IMR-90 (cell line): ENCODE measurements at regions not wholly inside any gene's neighbourhood (a gene's known extent, or its start where the extent isn't known, plus 50 kb on each side); places are given as distances from the start of the nearest gene placed in this dataset.

Experiments used
- BHLHE40 ChIP-seq: fragments of 150-350 bp; IDR thresholded peaks from 2 replicates; pipeline ENCODE4 v1.6.1; 2016; ENCODE audit warnings: mild to moderate bottlenecking, low read depth, low read length
- CTCF ChIP-seq: conservative IDR thresholded peaks from 2 replicates; pipeline ENCODE4 v1.5.1; 2012; ENCODE audit warnings: mild to moderate bottlenecking, low read depth, low read length, improper control_type of control experiment
- ELK1 ChIP-seq: fragments of 150-350 bp; IDR thresholded peaks from 2 replicates; pipeline ENCODE4 v1.6.1; 2016; ENCODE audit warnings: low read depth, mild to moderate bottlenecking, low read length, moderate library complexity, borderline replicate concordance
- POLR2A ChIP-seq: IDR thresholded peaks from 2 replicates; pipeline ENCODE4 v1.6.1; 2012; ENCODE audit warnings: mild to moderate bottlenecking, low read depth, low read length
- RAD21 ChIP-seq: IDR thresholded peaks from 2 replicates; pipeline ENCODE4 v1.6.1; 2012; ENCODE audit warnings: low read length, improper control_type of control experiment
- SMC3 ChIP-seq: fragments of 150-350 bp; IDR thresholded peaks from 2 replicates; pipeline ENCODE4 v1.6.1; 2016; ENCODE audit warnings: low read depth, mild to moderate bottlenecking, antibody characterized with exemption, low read length, moderate library complexity
- USF2 ChIP-seq: fragments of 150-350 bp; IDR thresholded peaks from 2 replicates; pipeline ENCODE4 v1.6.1; 2017; ENCODE audit warnings: mild to moderate bottlenecking, antibody characterized with exemption, low read length, low read depth

- TF ChIP-seq BHLHE40 (no peak), CTCF (no peak), RAD21 (no peak), SMC3 (no peak), POLR2A (no peak), USF2 (no peak), ELK1 (no peak)
Observed at GRCh38 chr12:108423486-108423885, 84.4 kb upstream of the CMKLR1 start.
